ENCODE measurements at regions not wholly inside any gene's neighbourhood (a gene's known extent, or its start where the extent isn't known, plus 50 kb on each side); places are given as distances from the start of the nearest gene placed in this dataset.

GRCh38 chr3:153628591-153628990 is 466.6 kb downstream of the RAP2B start:
- Histone ChIP-seq H3K4me1 (ENCODE audit: insufficient read depth, low read length, poor library complexity, severe bottlenecking) (no peaks in the 10 kb centered on the region), H3K9me3 (ENCODE audit: low read depth, low read length, poor library complexity, severe bottlenecking) (no peaks in the 10 kb centered on the region), H3K4me3 (ENCODE audit: low read depth, low read length, poor library complexity, severe bottlenecking) (no peak overlapping the region), H3K27me3 (replicated peaks; ENCODE audit: insufficient read depth, low read depth, low read length, poor library complexity) (no peaks in the 10 kb centered on the region), H3K36me3 (ENCODE audit: insufficient read depth, low read length, poor library complexity, severe bottlenecking) (no peaks in the 10 kb centered on the region), H3K27ac (ENCODE audit: low read depth, low read length, poor library complexity, severe bottlenecking) (no peak overlapping the region)
- CTCF ChIA-PET: no interaction called here
- intact Hi-C loops (cut with micrococcal nuclease; ENCODE audit: unreplicated experiment): no loop called here
- TF ChIP-seq CTCF (conservative IDR thresholded peaks at IDR 0.05; ENCODE audit: low read depth, low read length) (no peak), EZH2 (IDR thresholded peaks at IDR 0.05; ENCODE audit: borderline replicate concordance, low read depth, low read length, poor library complexity, severe bottlenecking) (no peak)
- POLR2A ChIA-PET (ENCODE audit: low non-redundant PET): no interaction called here
- BruUV-seq (replicated peaks): no TSS peak
- DNase-seq (ENCODE audit: low spot score): no peak

GRCh38 chr3:153629148-153629547 is 467.1 kb downstream of the RAP2B start:
- TF ChIP-seq CTCF (conservative IDR thresholded peaks at IDR 0.05; ENCODE audit: low read depth, low read length) (no peak), EZH2 (IDR thresholded peaks at IDR 0.05; ENCODE audit: borderline replicate concordance, low read depth, low read length, poor library complexity, severe bottlenecking) (no peak)
- DNase-seq (ENCODE audit: low spot score): no peak
- H3K36me3 ChIP-seq (ENCODE audit: insufficient read depth, low read length, poor library complexity, severe bottlenecking): no peaks in the 10 kb centered on the region
- no peaks in the 10 kb centered on the region for H3K9me3 ChIP-seq (ENCODE audit: low read depth, low read length, poor library complexity, severe bottlenecking)
- H3K27ac ChIP-seq (ENCODE audit: low read depth, low read length, poor library complexity, severe bottlenecking): no peak overlapping the region
- H3K4me1 ChIP-seq (ENCODE audit: insufficient read depth, low read length, poor library complexity, severe bottlenecking): no peaks in the 10 kb centered on the region
- intact Hi-C loops (cut with micrococcal nuclease; ENCODE audit: unreplicated experiment): no loop called here
- BruUV-seq (replicated peaks): no TSS peak
- H3K4me3 ChIP-seq (ENCODE audit: low read depth, low read length, poor library complexity, severe bottlenecking): no peak overlapping the region
- ChIA-PET CTCF (no interaction called here), POLR2A (ENCODE audit: low non-redundant PET) (no interaction called here)
- no peaks in the 10 kb centered on the region for H3K27me3 ChIP-seq (replicated peaks; ENCODE audit: insufficient read depth, low read depth, low read length, poor library complexity)

- Histone ChIP-seq H3K27ac (ENCODE audit: low read depth, low read length, poor library complexity, severe bottlenecking) (no peak overlapping the region), H3K4me1 (ENCODE audit: insufficient read depth, low read length, poor library complexity, severe bottlenecking) (no peaks in the 10 kb centered on the region), H3K4me3 (ENCODE audit: low read depth, low read length, poor library complexity, severe bottlenecking) (no peak overlapping the region), H3K27me3 (replicated peaks; ENCODE audit: insufficient read depth, low read depth, low read length, poor library complexity) (no peaks in the 10 kb centered on the region), H3K9me3 (ENCODE audit: low read depth, low read length, poor library complexity, severe bottlenecking) (no peaks in the 10 kb centered on the region), H3K36me3 (ENCODE audit: insufficient read depth, low read length, poor library complexity, severe bottlenecking) (no peaks in the 10 kb centered on the region)
- no TSS peak for BruUV-seq (replicated peaks)
- intact Hi-C loops (cut with micrococcal nuclease; ENCODE audit: unreplicated experiment): no loop called here
- DNase-seq (ENCODE audit: low spot score): no peak
- no peak for TF ChIP-seq EZH2 (IDR thresholded peaks at IDR 0.05; ENCODE audit: borderline replicate concordance, low read depth, low read length, poor library complexity, severe bottlenecking)
- ChIA-PET CTCF (no interaction called here), POLR2A (ENCODE audit: low non-redundant PET) (no interaction called here)
These were observed 469.1 kb downstream of the RAP2B start for GRCh38 chr3:153631102-153631501.

GRCh38 chr3:153631664-153632063 is 469.6 kb downstream of the RAP2B start:
- H3K9me3 ChIP-seq (ENCODE audit: low read depth, low read length, poor library complexity, severe bottlenecking): no peaks in the 10 kb centered on the region
- H3K36me3 ChIP-seq (ENCODE audit: insufficient read depth, low read length, poor library complexity, severe bottlenecking): no peaks in the 10 kb centered on the region
- H3K4me3 ChIP-seq (ENCODE audit: low read depth, low read length, poor library complexity, severe bottlenecking): no peak overlapping the region
- no peak for TF ChIP-seq EZH2 (IDR thresholded peaks at IDR 0.05; ENCODE audit: borderline replicate concordance, low read depth, low read length, poor library complexity, severe bottlenecking)
- no peak for TF ChIP-seq CTCF (conservative IDR thresholded peaks at IDR 0.05; ENCODE audit: low read depth, low read length)
- POLR2A ChIA-PET (ENCODE audit: low non-redundant PET): no interaction called here
- no peaks in the 10 kb centered on the region for H3K4me1 ChIP-seq (ENCODE audit: insufficient read depth, low read length, poor library complexity, severe bottlenecking)
- no peaks in the 10 kb centered on the region for H3K27me3 ChIP-seq (replicated peaks; ENCODE audit: insufficient read depth, low read depth, low read length, poor library complexity)
- BruUV-seq (replicated peaks): no TSS peak
- no peak for DNase-seq (ENCODE audit: low spot score)
- intact Hi-C loops (cut with micrococcal nuclease; ENCODE audit: unreplicated experiment): no loop called here
- CTCF ChIA-PET: no interaction called here
- H3K27ac ChIP-seq (ENCODE audit: low read depth, low read length, poor library complexity, severe bottlenecking): no peak overlapping the region
